Psoas muscle (tissue), 7 donors: ENCODE measurements at regions not wholly inside any gene's neighbourhood (a gene's known extent, or its start where the extent isn't known, plus 50 kb on each side); places are given as distances from the start of the nearest gene placed in this dataset.
"Not testable (repeated sequence)": the region's sequence is repeated elsewhere in the genome, so short reads cannot be mapped to it uniquely, and the experiment has no call there.

Experiments
- ATAC-seq, 4 donors: fragments of 200-7000 bp; cut with Tn5 transposase; one replicate each; pipeline ENCODE4 v1.9.1; 2020; ENCODE audit warnings: moderate library complexity in 3 of 4, mild to moderate bottlenecking in 2 of 4
- DNase-seq, 2 donors: peaks; one replicate each; pipeline ENCODE4 v3.0.0-alpha.2; 2020
- H3K27ac ChIP-seq: fragments of 200-600 bp; one replicate; pipeline ENCODE4 v1.8.0; 2022
- H3K27me3 ChIP-seq, 3 donors: fragments of 200-600 bp in 1 of 3; one replicate each; pipeline versions ENCODE4 v1.6.1 to v1.8.0; 2013 to 2022; ENCODE audit warnings: low read length in 2 of 3, mild to moderate bottlenecking in 2 of 3, moderate library complexity in 1 of 3; ENCODE audit not compliant: insufficient read depth in 3 of 3
- H3K36me3 ChIP-seq, 2 donors: fragments of 200-600 bp in 1 of 2; one replicate each; pipeline versions ENCODE4 v1.6.1 to v1.8.0; 2013 to 2022; ENCODE audit warnings: low read depth in 1 of 2, mild to moderate bottlenecking in 1 of 2, moderate library complexity in 1 of 2; ENCODE audit not compliant: insufficient read depth in 1 of 2
- H3K4me1 ChIP-seq: fragments of 200-600 bp; one replicate; pipeline ENCODE4 v1.8.0; 2022
- H3K4me3 ChIP-seq: fragments of 200-600 bp; one replicate; pipeline ENCODE4 v1.8.0; 2022; ENCODE audit warnings: mild to moderate bottlenecking
- H3K9me3 ChIP-seq: fragments of 200-600 bp; one replicate; pipeline ENCODE4 v1.8.0; 2022
- WGBS, 3 donors: extraction: QIAGEN DNeasy Blood & Tissue Kit; methylation state at CpG; one replicate each; pipeline versions ENCODE4 v1.1.6 to v1.1.7; 2013; 5-methylcytosine and 5-hydroxymethylcytosine counted together
- intact Hi-C, 2 donors: fragments of 100-400 bp; cut with DNase I; formaldehyde crosslinking; loops; one replicate each; pipeline versions ENCODE4 v1.11.0 to v1.14.2; 2022
- donor health status: healthy with polysubstance abuse.
- donor health status: DM: no; HTN: no; CAD: no; lungs with moderate emphysema.
- donor health status: Bipolar disorder and iron deficiency.
- donor health status: healthy.
- donor health status: DM: yes; HTN: yes; CAD: no.
- donor health status: DM: no; HTN: no; CAD: no.
- donor health status: DM: yes; HTN: yes; CAD: no.

DNA sequence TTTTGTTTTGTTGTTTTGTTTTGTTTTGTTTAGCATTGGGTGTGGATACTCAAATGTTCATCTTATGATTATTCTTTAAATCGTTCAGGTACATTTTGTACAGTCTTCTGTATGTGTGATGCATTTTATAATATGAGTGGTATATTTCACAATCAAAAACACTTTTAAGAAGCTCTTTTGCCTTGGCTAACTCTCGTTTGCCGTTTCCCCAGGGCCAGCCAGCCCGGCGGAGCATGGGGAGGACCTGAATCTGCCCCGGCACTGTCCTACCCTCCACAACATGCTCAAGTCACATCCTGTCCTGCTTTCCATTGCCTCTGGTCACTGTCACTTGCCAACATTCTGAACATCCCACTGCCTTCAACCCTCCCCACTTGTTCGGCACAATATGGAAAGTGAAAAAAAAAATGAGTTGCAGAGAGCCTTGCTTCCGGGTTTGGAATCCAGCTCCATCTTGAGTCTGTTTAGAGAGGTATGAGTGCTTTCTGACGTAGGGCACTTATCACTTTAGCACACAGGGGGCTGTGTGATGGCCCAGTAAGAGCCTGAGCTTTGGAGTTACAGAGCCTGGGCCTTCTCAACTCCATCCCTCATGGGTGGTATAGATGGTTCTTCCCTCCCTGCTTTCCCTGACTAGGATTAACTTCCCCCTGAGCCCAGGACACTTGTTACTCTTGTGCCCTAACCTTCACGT, 109.6 kb upstream of the PLGLB2 start:
- H3K4me1 ChIP-seq, DNase-seq, H3K27me3 ChIP-seq, H3K36me3 ChIP-seq, H3K27ac ChIP-seq, ATAC-seq, intact Hi-C loops, H3K4me3 ChIP-seq, H3K9me3 ChIP-seq: not testable (repeated sequence)
- WGBS, 3 donors, result 77 to 85% (median 79%) methylated on average over 10 of the region's 10 CpGs

- H3K27ac ChIP-seq, ATAC-seq, DNase-seq, H3K36me3 ChIP-seq, intact Hi-C loops, H3K9me3 ChIP-seq, H3K4me3 ChIP-seq, H3K27me3 ChIP-seq, H3K4me1 ChIP-seq: not testable (repeated sequence)
- 94 to 100% (median 100%) methylated on average over 1 to 2 of the region's 7 CpGs for WGBS, 3 donors
Measured at GRCh38 chr2:87638872-87639271, 109.0 kb upstream of the PLGLB2 start.

DNA sequence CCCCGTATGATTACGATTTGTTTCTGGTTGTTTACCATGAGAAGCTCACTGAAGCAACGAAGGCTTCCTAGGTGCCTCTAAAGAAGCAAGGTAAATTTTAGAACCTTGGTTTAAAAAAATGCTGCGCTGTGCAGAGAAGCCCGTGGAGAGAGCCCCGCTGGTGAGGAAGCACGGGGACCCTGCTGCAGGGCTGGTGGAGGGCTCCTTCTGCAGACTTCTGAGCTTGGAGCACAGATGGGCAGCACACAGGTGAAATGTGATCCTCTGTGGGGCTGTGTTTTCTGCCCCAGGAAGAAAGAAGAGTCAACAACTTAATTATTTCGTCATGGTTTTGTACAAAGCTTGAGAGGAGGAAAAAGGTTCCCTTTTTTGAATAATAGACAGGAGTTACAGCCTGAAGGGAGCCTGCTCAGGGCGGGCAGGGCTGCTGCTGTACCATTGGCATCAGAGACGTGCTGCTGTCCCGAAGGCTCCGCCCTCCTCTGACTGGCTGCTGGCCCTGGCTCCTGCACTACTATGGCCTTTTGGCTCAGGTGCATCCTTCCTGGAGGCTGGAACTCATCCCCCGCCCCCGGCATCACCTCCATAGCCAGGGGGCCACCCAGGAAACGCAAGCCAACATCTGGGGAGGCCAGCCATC, 108.0 kb upstream of the PLGLB2 start:
- not testable (repeated sequence) for H3K27ac ChIP-seq, ATAC-seq
- 53 to 66% (median 56%) methylated on average over 7 to 11 of the region's 15 CpGs for WGBS, 3 donors

GRCh38 chr2:87640961-87641563, 106.8 kb upstream of the PLGLB2 start:
- intact Hi-C loops, ATAC-seq: not testable (repeated sequence)
- 86 to 96% (median 88%) methylated on average over 3 of the region's 4 CpGs for WGBS, 3 donors

More for the DNA sequence above, 108.0 kb upstream of the PLGLB2 start:
- DNase-seq, intact Hi-C loops, H3K27me3 ChIP-seq, H3K9me3 ChIP-seq, H3K36me3 ChIP-seq, H3K4me3 ChIP-seq, H3K4me1 ChIP-seq: not testable (repeated sequence)

DNA sequence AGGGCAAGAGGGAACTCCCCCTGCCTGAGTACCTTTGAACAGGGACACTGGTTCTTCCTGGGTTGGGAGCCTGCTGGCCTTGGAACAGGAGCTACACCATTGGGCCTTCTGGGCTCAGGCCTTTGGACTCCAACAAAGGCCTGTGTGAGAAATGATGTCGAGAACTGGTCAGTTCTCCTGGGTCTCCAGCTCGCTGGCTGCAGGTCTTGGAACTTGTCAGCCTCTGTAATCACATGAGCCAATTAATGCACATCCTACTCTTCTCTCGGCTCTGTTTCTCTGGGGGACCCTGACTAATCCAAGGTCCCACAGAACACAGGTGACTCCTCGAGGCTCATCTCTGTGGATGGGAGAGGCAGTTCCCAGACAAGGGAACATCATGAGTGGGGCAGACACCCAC, 104.7 kb upstream of the PLGLB2 start:
- WGBS, 3 donors, result 91 to 100% (median 96%) methylated on average over 2 to 4 of the region's 4 CpGs
- H3K9me3 ChIP-seq, H3K36me3 ChIP-seq, intact Hi-C loops, H3K4me3 ChIP-seq, H3K4me1 ChIP-seq, H3K27me3 ChIP-seq, DNase-seq, H3K27ac ChIP-seq, ATAC-seq: not testable (repeated sequence)

More at GRCh38 chr2:87640961-87641563, 106.8 kb upstream of the PLGLB2 start:
- not testable (repeated sequence) for H3K4me1 ChIP-seq, H3K27ac ChIP-seq, H3K4me3 ChIP-seq, H3K27me3 ChIP-seq, DNase-seq, H3K9me3 ChIP-seq, H3K36me3 ChIP-seq

DNA sequence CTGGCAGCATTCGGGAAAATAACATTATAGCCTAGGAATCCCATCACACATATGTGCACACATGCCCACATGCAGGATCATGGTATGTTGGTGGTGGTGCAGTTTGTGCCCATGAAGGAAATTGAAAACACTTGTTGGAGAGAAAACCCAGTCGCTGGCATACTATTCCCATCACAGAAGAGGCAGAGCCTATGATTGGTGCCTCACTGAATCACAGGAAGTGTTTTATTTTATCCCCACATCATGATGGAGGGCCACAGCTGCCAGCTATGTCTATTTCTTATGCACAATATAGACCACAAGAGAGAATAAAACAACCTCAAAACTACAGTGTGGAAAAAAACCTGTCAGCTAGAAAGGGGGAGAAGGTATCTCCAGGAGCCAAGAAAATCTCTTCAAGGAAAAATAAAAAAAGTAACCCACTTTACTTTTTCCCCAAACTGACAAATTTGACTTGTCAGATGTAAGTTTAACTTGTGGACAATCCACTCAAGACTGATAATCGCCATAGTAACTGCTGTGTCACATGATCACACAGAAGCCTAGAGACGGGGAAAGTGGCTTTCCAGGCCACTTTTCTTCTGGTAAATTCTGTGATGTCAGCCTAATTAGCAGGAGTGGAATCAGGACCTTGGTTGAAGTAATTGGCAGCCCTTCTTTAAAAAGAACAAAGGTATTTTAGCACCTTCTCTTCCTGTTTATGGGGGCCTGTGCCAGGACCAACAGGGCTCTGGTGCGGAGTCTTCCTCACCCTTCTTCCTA, 100.0 kb upstream of the PLGLB2 start:
- H3K4me3 ChIP-seq, ATAC-seq, H3K27me3 ChIP-seq, H3K4me1 ChIP-seq, H3K36me3 ChIP-seq, DNase-seq, H3K27ac ChIP-seq, H3K9me3 ChIP-seq, intact Hi-C loops: not testable (repeated sequence)
- 66 to 79% (median 76%) methylated on average over 3 of the region's 5 CpGs for WGBS, 3 donors

- H3K27me3 ChIP-seq, H3K9me3 ChIP-seq, H3K4me1 ChIP-seq, H3K27ac ChIP-seq, H3K4me3 ChIP-seq, H3K36me3 ChIP-seq, intact Hi-C loops, ATAC-seq, DNase-seq: not testable (repeated sequence)
- no CpG with 5 or more reads among the region's 3 CpGs for WGBS, 3 donors
Measured at GRCh38 chr2:87648815-87649214, 99.1 kb upstream of the PLGLB2 start.

- WGBS, 3 donors, result 68 to 95% (median 86%) methylated on average over 3 of the region's 3 CpGs
- H3K27ac ChIP-seq, DNase-seq, H3K36me3 ChIP-seq, ATAC-seq, H3K4me3 ChIP-seq, intact Hi-C loops, H3K27me3 ChIP-seq, H3K4me1 ChIP-seq, H3K9me3 ChIP-seq: not testable (repeated sequence)
Measured at GRCh38 chr2:87649871-87650270, 98.0 kb upstream of the PLGLB2 start.

DNA sequence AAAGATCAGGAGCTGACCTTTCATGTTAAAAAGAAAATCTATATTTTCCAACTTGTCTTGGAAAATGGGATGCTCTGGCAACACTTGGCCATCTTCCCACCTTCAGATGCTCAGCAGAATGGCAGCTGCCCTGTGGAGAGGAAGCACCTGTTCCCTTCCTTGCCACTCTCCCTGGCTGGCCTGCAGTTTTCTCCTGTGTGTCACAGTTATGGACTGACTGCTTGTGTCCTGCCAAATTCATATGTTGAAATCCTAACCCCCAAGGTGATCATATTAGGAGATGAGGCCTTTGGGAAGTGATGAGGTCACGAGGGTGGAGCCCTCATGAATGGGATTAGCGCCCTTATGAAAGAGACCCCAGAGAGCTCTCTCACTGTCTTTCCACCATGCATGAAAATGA, 97.0 kb upstream of the PLGLB2 start:
- peak in 3 of 4 donors; percentile 80 to 91 (median 86) for ATAC-seq
- WGBS, 3 donors, result 86 to 94% methylated on average over 1 to 2 of the region's 2 CpGs; no CpG with 5 or more reads in 1 of the 3 donors
- intact Hi-C loops, result not testable (repeated sequence)

GRCh38 chr2:87651589-87651988, 96.3 kb upstream of the PLGLB2 start:
- H3K4me3 ChIP-seq, H3K27me3 ChIP-seq, DNase-seq, H3K27ac ChIP-seq, H3K9me3 ChIP-seq, H3K36me3 ChIP-seq, intact Hi-C loops, H3K4me1 ChIP-seq: not testable (repeated sequence)
- 75 to 83% (median 81%) methylated on average over 2 of the region's 2 CpGs for WGBS, 3 donors
- peak in 1 of 4 donors; percentile 7 for ATAC-seq

More for the DNA sequence above, 97.0 kb upstream of the PLGLB2 start:
- DNase-seq, H3K27me3 ChIP-seq, H3K27ac ChIP-seq, H3K4me3 ChIP-seq, H3K4me1 ChIP-seq, H3K9me3 ChIP-seq, H3K36me3 ChIP-seq: not testable (repeated sequence)

DNA sequence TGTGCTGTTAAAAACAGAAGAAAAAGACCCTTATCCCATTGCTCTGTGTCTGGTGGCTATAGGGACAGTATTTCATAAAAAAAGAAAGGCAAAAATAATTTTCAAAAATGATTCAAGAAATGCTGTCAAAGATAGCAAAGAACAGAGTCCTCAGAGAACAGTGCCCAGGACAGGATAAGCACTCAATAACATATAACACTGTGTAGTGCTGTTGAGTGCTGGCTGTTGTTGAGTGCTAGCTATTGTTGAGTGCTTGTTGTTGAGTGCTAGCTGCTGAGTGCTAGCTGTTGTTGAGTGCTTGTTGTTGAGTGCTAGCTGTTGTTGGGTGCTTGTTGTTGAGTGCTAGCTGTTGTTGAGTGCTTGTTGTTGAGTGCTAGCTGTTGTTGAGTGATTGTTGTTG, 94.5 kb upstream of the PLGLB2 start:
- H3K36me3 ChIP-seq, H3K27ac ChIP-seq, DNase-seq, H3K4me1 ChIP-seq, intact Hi-C loops, H3K9me3 ChIP-seq, ATAC-seq, H3K4me3 ChIP-seq, H3K27me3 ChIP-seq: not testable (repeated sequence)
